SK-N-MC (cell line): ENCODE measurements at regions not wholly inside any gene's neighbourhood (a gene's known extent, or its start where the extent isn't known, plus 50 kb on each side); places are given as distances from the start of the nearest gene placed in this dataset.

Experiments
- DNase-seq: peaks from one replicate; pipeline ENCODE4 v3.0.0-alpha.2; 2011; ENCODE audit warnings: low read depth, low spot score
- H3K27ac ChIP-seq: fragments of 200-600 bp; sonication (generic); 2 replicates; pipeline ENCODE4 v1.5.1; 2016; ENCODE audit warnings: mixed run types
- H3K36me3 ChIP-seq: fragments of 200-600 bp; sonication (generic); 2 replicates; pipeline ENCODE4 v1.6.1; 2017; ENCODE audit warnings: antibody characterized with exemption, low read length, mixed read lengths; ENCODE audit not compliant: insufficient read depth
- H3K4me3 ChIP-seq: fragments of 200-600 bp; sonication (generic); 2 replicates; pipeline ENCODE4 v1.5.1; 2016
- H3K9ac ChIP-seq: fragments of 200-600 bp; sonication (generic); 2 replicates; pipeline ENCODE4 v1.8.0; 2017; ENCODE audit warnings: mixed run types, mixed read lengths; ENCODE audit not compliant: insufficient read length
- H3K9me3 ChIP-seq: fragments of 200-600 bp; sonication (generic); 2 replicates; pipeline ENCODE4 v1.6.1; 2017; ENCODE audit warnings: low read depth, mild to moderate bottlenecking, antibody characterized with exemption, low read length, moderate library complexity, mixed read lengths
- EZH2 ChIP-seq: fragments of 200-600 bp; sonication (generic); IDR thresholded peaks from one replicate; pipeline ENCODE4 v1.6.1; 2017; ENCODE audit warnings: antibody characterized with exemption
- FOXP2 ChIP-seq: optimal IDR thresholded peaks from 2 replicates; pipeline ENCODE3; 2011; ENCODE audit warnings: mild to moderate bottlenecking, moderate library complexity; ENCODE audit not compliant: insufficient read depth; ENCODE audit errors: extremely low read length, control extremely low read depth
- POLR2AphosphoS5 ChIP-seq: IDR thresholded peaks from 2 replicates; pipeline ENCODE4 v1.6.1; 2012; ENCODE audit warnings: mild to moderate bottlenecking, low read depth, low read length, borderline replicate concordance

GRCh38 chr11:37371346-37371970 lies 773.4 kb upstream of the RAG2 start:
- no peak for TF ChIP-seq FOXP2
- TF ChIP-seq POLR2AphosphoS5: no peak
- no peak for TF ChIP-seq EZH2
- no peak overlapping the region for H3K27ac ChIP-seq
- no peaks in the 10 kb centered on the region for H3K36me3 ChIP-seq
- no peak overlapping the region for H3K9ac ChIP-seq
- DNase-seq: no peak
- no peaks in the 10 kb centered on the region for H3K9me3 ChIP-seq
- no peak overlapping the region for H3K4me3 ChIP-seq

GRCh38 chr11:37370817-37371216 lies 772.8 kb upstream of the RAG2 start:
- Histone ChIP-seq H3K9ac (no peak overlapping the region), H3K36me3 (no peaks in the 10 kb centered on the region), H3K27ac (no peak overlapping the region), H3K4me3 (no peak overlapping the region), H3K9me3 (no peaks in the 10 kb centered on the region)
- TF ChIP-seq EZH2 (no peak), FOXP2 (no peak), POLR2AphosphoS5 (no peak)
- no peak for DNase-seq

- no peaks in the 10 kb centered on the region for H3K36me3 ChIP-seq
- H3K4me3 ChIP-seq: no peak overlapping the region
- TF ChIP-seq POLR2AphosphoS5 (no peak), EZH2 (no peak), FOXP2 (no peak)
- H3K27ac ChIP-seq: no peak overlapping the region
- H3K9ac ChIP-seq: no peak overlapping the region
- no peak for DNase-seq
- no peaks in the 10 kb centered on the region for H3K9me3 ChIP-seq
Measured at GRCh38 chr11:37364246-37364839, 766.3 kb upstream of the RAG2 start.

- Histone ChIP-seq H3K4me3 (no peak overlapping the region), H3K36me3 (no peaks in the 10 kb centered on the region), H3K9ac (no peak overlapping the region), H3K9me3 (no peaks in the 10 kb centered on the region), H3K27ac (no peak overlapping the region)
- no peak for TF ChIP-seq POLR2AphosphoS5
- DNase-seq: no peak
Measured at GRCh38 chr11:37353192-37353591, 755.2 kb upstream of the RAG2 start.

- H3K9me3 ChIP-seq: no peaks in the 10 kb centered on the region
- no peak overlapping the region for H3K4me3 ChIP-seq
- H3K27ac ChIP-seq: no peak overlapping the region
- H3K36me3 ChIP-seq: no peaks in the 10 kb centered on the region
- DNase-seq: no peak
- no peak overlapping the region for H3K9ac ChIP-seq
- no peak for TF ChIP-seq EZH2
- no peak for TF ChIP-seq FOXP2
- no peak for TF ChIP-seq POLR2AphosphoS5
Measured at GRCh38 chr11:37352485-37352884, 754.4 kb upstream of the RAG2 start.

GRCh38 chr11:37343290-37343689 lies 745.3 kb upstream of the RAG2 start:
- no peak overlapping the region for H3K4me3 ChIP-seq
- H3K36me3 ChIP-seq: no peaks in the 10 kb centered on the region
- H3K9me3 ChIP-seq: no peaks in the 10 kb centered on the region
- TF ChIP-seq POLR2AphosphoS5 (no peak), FOXP2 (no peak), EZH2 (no peak)
- H3K27ac ChIP-seq: no peak overlapping the region
- DNase-seq: no peak
- H3K9ac ChIP-seq: no peak overlapping the region

- H3K4me3 ChIP-seq: peak overlapping the region; percentile 52
- H3K27ac ChIP-seq: peak overlapping the region; percentile 70
- DNase-seq: peak; percentile 5
- no peak for TF ChIP-seq POLR2AphosphoS5
- no peak for TF ChIP-seq EZH2
- TF ChIP-seq FOXP2: no peak
- no peak overlapping the region for H3K9ac ChIP-seq
- no peaks in the 10 kb centered on the region for H3K9me3 ChIP-seq
- H3K36me3 ChIP-seq: no peaks in the 10 kb centered on the region
Measured at GRCh38 chr11:37336401-37336800, 738.4 kb upstream of the RAG2 start.

- no peaks in the 10 kb centered on the region for H3K9me3 ChIP-seq
- DNase-seq: no peak
- no peak for TF ChIP-seq EZH2
- TF ChIP-seq FOXP2: no peak
- TF ChIP-seq POLR2AphosphoS5: no peak
- H3K9ac ChIP-seq: no peak overlapping the region
- no peaks in the 10 kb centered on the region for H3K36me3 ChIP-seq
- no peak overlapping the region for H3K4me3 ChIP-seq
- H3K27ac ChIP-seq: no peak overlapping the region
Measured at GRCh38 chr11:37333345-37333744, 735.3 kb upstream of the RAG2 start.

- Histone ChIP-seq H3K36me3 (no peaks in the 10 kb centered on the region), H3K9me3 (peaks cover 4% of the 10 kb centered on the region; the same call in 1 of the 2 replicates), H3K9ac (no peak overlapping the region), H3K4me3 (no peak overlapping the region), H3K27ac (no peak overlapping the region)
- no peak for TF ChIP-seq FOXP2
- TF ChIP-seq POLR2AphosphoS5: no peak
- no peak for TF ChIP-seq EZH2
- no peak for DNase-seq
Measured at GRCh38 chr11:37323843-37324242, 725.8 kb upstream of the RAG2 start.
